ENCODE measurements at regions not wholly inside any gene's neighbourhood (a gene's known extent, or its start where the extent isn't known, plus 50 kb on each side); places are given as distances from the start of the nearest gene placed in this dataset.

- Histone ChIP-seq H3K9me3 (ENCODE audit: control insufficient read depth in 1 of 2, insufficient read depth in 1 of 2, low read length in 2 of 2) (no peaks in the 10 kb centered on the region), H3K4me3 (ENCODE audit: low read length) (no peak overlapping the region), H3K36me3 (ENCODE audit: insufficient read depth, low read length) (no peaks in the 10 kb centered on the region), H3K27ac (ENCODE audit: low read depth in 1 of 2, low read length in 2 of 2) (no peak overlapping the region), H3K27me3 (ENCODE audit: control insufficient read depth in 1 of 2, insufficient read depth in 2 of 2, low read length in 2 of 2) (no peaks in the 10 kb centered on the region), H3K4me1 (ENCODE audit: insufficient read depth, low read length) (no peaks in the 10 kb centered on the region)
- H3K9me3 Mint-ChIP-seq = no peaks in the 10 kb centered on the region
- DNase-seq (no peak), ATAC-seq (ENCODE audit: poor library complexity) (no peak)
- H3K27me3 Mint-ChIP-seq = peaks cover 10% of the 10 kb centered on the region
- POLR2A ChIA-PET = no interaction called here
- TF ChIP-seq CTCF (IDR thresholded peaks at IDR 0.05) = no peak
- CTCF ChIA-PET = no interaction called here
- no peaks in the 10 kb centered on the region for H3K4me1 Mint-ChIP-seq (ENCODE audit: low read depth)
- H3K4me3 Mint-ChIP-seq = no peak overlapping the region
- H3K36me3 Mint-ChIP-seq (ENCODE audit: low read depth) = no peaks in the 10 kb centered on the region
- intact Hi-C loops (cut with DNase I, micrococcal nuclease) = loop anchor here in 1 of 2 experiments (10.0 kb wide), 1 partner anchor 57 kb away; no protein-coding TSS in a partner anchor
- no peak overlapping the region for H3K27ac Mint-ChIP-seq
Observed at GRCh38 chr9:571741-572140, 269.8 kb upstream of the DMRT1 start.

- CTCF ChIA-PET = no interaction called here
- intact Hi-C loops (cut with DNase I, micrococcal nuclease) = loop anchor here in 1 of 2 experiments (10.0 kb wide), 1 partner anchor 59 kb away; no protein-coding TSS in a partner anchor
- TF ChIP-seq CTCF (IDR thresholded peaks at IDR 0.05) = no peak
- no peaks in the 10 kb centered on the region for H3K9me3 Mint-ChIP-seq
- POLR2A ChIA-PET = no interaction called here
- ATAC-seq (ENCODE audit: poor library complexity) (no peak), DNase-seq (no peak)
- Histone ChIP-seq H3K4me3 (ENCODE audit: low read length) (no peak overlapping the region), H3K27ac (ENCODE audit: low read depth in 1 of 2, low read length in 2 of 2) (no peak overlapping the region), H3K9me3 (ENCODE audit: control insufficient read depth in 1 of 2, insufficient read depth in 1 of 2, low read length in 2 of 2) (no peaks in the 10 kb centered on the region), H3K27me3 (ENCODE audit: control insufficient read depth in 1 of 2, insufficient read depth in 2 of 2, low read length in 2 of 2) (no peaks in the 10 kb centered on the region), H3K4me1 (ENCODE audit: insufficient read depth, low read length) (no peaks in the 10 kb centered on the region), H3K36me3 (ENCODE audit: insufficient read depth, low read length) (no peaks in the 10 kb centered on the region)
- H3K27me3 Mint-ChIP-seq = peaks cover 5% of the 10 kb centered on the region
- no peak overlapping the region for H3K4me3 Mint-ChIP-seq
- no peaks in the 10 kb centered on the region for H3K36me3 Mint-ChIP-seq (ENCODE audit: low read depth)
- no peaks in the 10 kb centered on the region for H3K4me1 Mint-ChIP-seq (ENCODE audit: low read depth)
- H3K27ac Mint-ChIP-seq = no peak overlapping the region
Observed at GRCh38 chr9:573691-574410, 267.6 kb upstream of the DMRT1 start.

DNA sequence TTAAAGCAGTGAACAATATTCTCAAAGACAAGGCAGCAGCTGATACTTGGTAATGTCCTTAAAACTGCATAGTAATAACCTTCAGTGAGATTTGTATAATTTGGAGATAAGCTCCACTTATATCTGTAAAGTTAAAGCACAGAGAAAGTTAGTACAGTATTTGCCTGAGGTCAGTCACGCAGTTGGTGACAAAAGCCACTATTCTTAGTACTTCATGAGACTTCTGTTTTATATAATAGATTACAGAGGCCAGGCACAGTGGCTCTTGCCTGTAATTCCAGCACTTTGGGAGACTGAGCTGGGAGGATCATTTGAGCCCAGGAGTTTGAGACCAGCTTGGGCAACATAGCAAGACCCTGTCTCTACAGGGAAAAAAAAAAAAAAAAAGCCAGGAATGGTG lies 266.4 kb upstream of the DMRT1 start:
- Histone ChIP-seq H3K9me3 (ENCODE audit: control insufficient read depth in 1 of 2, insufficient read depth in 1 of 2, low read length in 2 of 2) (no peaks in the 10 kb centered on the region), H3K36me3 (ENCODE audit: insufficient read depth, low read length) (no peaks in the 10 kb centered on the region), H3K4me3 (ENCODE audit: low read length) (no peak overlapping the region), H3K27ac (ENCODE audit: low read depth in 1 of 2, low read length in 2 of 2) (no peak overlapping the region), H3K27me3 (ENCODE audit: control insufficient read depth in 1 of 2, insufficient read depth in 2 of 2, low read length in 2 of 2) (peaks cover 0 to 5% of the 10 kb centered on the region in 2 experiments), H3K4me1 (ENCODE audit: insufficient read depth, low read length) (no peaks in the 10 kb centered on the region)
- DNase-seq (no peak), ATAC-seq (ENCODE audit: poor library complexity) (no peak)
- no peaks in the 10 kb centered on the region for H3K27me3 Mint-ChIP-seq
- no peaks in the 10 kb centered on the region for H3K4me1 Mint-ChIP-seq (ENCODE audit: low read depth)
- TF ChIP-seq CTCF (IDR thresholded peaks at IDR 0.05) = no peak
- no peak overlapping the region for H3K27ac Mint-ChIP-seq
- no peaks in the 10 kb centered on the region for H3K36me3 Mint-ChIP-seq (ENCODE audit: low read depth)
- POLR2A ChIA-PET = no interaction called here
- no peaks in the 10 kb centered on the region for H3K9me3 Mint-ChIP-seq
- no peak overlapping the region for H3K4me3 Mint-ChIP-seq
- CTCF ChIA-PET = no interaction called here
- intact Hi-C loops (cut with DNase I, micrococcal nuclease) = loop anchor here in 1 of 2 experiments (10.0 kb wide), 1 partner anchor 60 kb away; no protein-coding TSS in a partner anchor
